NCI-H2029 (cell line): ENCODE measurements at regions not wholly inside any gene's neighbourhood (a gene's known extent, or its start where the extent isn't known, plus 50 kb on each side); places are given as distances from the start of the nearest gene placed in this dataset.
"Not testable (repeated sequence)": the region's sequence is repeated elsewhere in the genome, so short reads cannot be mapped to it uniquely, and the experiment has no call there.

ENCODE experiments used
- DNase-seq: peaks from one replicate; lab custom pipeline; 2025; lab: John Stamatoyannopoulos, UW

DNA sequence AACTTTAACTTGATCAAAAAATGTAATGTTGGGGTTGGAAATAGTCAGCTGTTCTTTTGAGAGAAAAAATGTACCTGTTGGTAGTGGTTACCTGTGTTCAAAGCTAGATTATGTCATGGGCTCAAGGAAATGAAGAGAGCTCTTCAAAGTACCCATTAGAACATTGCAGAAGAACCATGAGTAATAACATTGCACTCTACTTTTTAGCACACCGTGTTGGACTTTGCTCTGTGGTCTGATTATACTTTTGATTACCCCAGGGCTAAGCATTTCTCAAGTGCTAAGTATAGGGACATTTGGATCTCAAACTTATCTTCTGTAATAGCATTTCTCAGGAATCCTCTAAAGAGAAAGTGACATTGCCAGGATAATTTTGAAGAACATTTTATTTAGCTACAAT lies 1122.8 kb upstream of the CELF4 start:
- no peak for DNase-seq

GRCh38 chr18:38670486-38670885 lies 1104.9 kb upstream of the CELF4 start:
- DNase-seq, result no peak

DNA sequence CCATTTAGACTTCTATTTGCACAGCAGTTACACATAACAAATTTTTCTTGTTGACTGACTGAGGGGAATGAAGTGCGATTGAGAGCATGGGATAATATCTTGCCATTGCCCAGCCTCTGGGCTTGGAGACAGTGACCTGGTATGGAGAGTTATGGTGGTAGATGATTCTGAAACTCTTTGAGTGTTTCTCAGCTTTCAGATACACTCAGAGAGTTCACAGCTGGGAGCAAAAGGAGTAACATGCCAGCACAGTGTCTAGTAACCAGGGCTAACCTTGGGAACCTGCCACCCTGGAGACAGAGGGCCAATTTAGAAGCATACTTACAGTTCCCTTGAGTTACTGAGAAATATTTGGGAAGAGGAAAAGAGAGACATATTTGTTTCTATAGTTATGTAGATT lies 1099.3 kb upstream of the CELF4 start:
- DNase-seq, result no peak

- no peak for DNase-seq
Measured at GRCh38 chr18:38663682-38664081, 1098.1 kb upstream of the CELF4 start.

GRCh38 chr18:38663270-38663669 lies 1097.7 kb upstream of the CELF4 start:
- no peak for DNase-seq

DNA sequence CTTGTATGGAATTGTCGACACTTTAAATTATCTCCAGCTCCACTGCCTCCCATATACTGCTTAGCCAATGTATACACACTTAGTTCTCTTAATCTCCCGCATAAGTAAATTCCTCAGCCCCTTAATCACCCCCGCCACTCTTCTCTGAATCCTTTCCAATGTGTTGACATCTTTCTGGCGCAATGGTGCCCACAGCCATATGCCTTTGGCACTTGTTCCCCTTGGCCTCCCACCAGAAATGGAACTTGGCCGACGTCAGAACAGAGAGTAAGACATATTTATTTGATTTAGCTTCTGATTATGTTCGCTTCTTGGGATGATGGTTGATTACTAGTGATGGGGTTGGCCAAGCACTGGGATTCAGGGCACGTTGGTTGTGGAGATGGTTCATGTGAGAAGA lies 1089.3 kb upstream of the CELF4 start:
- DNase-seq, result no peak

DNA sequence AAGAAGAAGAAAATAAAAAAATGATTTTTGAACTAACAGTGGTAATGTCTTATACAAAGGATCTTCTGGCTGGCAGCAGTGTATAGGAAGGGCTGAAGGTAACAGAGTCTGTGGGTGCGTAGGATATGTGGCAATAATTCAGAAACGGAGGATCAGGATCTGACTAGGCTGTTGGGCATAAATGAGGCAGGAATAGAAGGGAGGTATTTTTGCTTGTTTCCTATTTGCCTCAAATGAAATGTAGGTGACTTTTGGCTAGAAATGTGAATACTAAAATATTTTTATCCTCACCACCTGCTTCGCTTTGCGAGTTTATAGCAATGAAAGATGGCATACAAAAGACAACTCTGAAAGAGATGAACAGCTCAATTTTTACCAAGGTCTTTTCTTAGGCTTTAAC lies 1086.1 kb upstream of the CELF4 start:
- no peak for DNase-seq

DNA sequence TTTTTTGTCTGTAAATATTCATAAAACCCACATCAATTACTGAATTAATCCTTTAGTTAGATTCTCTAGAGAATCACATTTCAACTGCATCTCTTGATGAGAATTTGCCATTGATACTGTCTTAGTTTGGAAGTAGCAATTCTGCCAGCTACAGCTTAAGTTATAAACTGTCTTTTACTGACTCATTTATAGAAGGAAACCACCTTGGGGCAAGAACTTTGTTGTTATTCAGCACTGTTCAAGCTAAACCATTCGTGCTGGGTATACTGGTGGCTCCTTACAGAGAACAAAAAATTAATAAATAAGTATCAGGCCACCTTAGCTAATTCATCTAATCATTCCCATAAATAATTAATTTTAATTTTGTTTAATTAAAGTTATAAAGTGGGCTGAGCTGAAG lies 1082.6 kb upstream of the CELF4 start:
- DNase-seq, result no peak

DNA sequence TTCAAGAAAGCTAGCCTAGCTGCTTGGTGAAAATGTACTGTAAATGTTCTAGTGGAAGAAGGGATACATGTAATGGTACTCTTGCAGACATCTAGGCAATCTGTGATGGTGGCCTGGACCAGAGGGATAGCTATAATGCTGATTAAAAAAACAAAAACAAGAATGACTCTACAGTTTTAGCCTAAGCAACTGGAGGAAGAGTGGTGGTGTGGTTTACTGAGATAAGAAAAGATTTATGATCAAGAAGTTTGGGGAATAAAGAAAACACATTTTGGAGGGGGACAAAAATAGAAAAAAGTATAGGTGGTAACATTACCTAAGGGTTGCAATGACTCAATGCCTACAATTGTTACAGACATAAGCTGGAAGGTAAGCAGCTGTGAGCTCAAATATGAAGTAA lies 1080.7 kb upstream of the CELF4 start:
- no peak for DNase-seq

DNA sequence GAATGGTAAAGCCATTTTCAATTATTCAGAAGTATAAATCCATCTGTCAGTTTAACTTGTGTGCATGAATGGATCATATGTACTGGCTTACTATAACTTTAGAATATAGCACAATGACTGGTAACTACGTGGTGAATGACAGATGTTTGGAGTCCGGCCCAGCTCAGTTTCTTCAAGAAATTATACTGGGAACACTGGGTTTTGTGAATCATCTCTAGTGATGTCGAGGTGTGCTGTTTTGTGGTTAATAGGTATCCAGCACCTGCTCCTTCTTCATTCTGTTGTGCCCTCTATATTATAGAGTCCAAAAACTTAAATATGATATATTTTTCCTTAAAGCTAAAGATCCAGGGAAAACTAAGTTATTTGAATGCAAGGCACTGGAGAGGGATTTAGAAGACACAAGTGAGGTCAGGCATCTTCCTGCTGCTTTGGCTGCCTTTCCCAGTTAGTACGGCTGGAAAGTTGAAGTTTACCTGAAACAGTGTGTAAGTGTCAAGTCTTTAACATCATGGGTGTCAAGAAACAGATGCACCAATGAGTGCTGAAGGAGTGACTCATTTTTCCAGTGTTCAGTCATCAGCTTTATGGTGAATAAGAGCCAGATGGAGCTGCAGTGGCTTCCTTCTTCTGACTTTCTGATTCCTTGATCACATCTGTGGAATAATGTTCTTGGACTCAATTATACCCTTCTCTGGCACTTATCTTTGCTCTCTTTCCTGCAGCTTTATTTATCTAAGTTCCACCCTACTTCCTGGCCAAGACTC lies 1079.5 kb upstream of the CELF4 start:
- DNase-seq, result no peak

GRCh38 chr18:38642711-38643110 lies 1077.1 kb upstream of the CELF4 start:
- no peak for DNase-seq

DNA sequence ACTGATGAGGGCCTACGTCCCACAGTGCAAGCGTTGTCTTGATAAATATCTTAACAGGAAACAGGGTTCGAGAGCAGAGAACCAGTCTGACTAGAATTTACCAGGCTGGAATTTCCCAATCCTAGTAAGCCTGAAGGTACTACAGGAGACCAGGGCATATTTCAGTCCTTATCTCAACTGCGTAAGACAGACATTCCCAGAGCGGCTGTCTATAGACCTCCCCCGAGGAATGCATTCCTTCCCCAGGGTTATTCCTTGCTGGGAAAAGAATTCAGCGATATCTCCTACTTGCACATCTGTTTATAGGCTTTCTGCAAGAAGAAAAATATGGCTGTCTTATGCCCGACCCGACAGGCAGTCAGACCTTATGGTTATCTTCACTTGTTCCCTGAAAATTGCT lies 1074.1 kb upstream of the CELF4 start:
- not testable (repeated sequence) for DNase-seq

DNA sequence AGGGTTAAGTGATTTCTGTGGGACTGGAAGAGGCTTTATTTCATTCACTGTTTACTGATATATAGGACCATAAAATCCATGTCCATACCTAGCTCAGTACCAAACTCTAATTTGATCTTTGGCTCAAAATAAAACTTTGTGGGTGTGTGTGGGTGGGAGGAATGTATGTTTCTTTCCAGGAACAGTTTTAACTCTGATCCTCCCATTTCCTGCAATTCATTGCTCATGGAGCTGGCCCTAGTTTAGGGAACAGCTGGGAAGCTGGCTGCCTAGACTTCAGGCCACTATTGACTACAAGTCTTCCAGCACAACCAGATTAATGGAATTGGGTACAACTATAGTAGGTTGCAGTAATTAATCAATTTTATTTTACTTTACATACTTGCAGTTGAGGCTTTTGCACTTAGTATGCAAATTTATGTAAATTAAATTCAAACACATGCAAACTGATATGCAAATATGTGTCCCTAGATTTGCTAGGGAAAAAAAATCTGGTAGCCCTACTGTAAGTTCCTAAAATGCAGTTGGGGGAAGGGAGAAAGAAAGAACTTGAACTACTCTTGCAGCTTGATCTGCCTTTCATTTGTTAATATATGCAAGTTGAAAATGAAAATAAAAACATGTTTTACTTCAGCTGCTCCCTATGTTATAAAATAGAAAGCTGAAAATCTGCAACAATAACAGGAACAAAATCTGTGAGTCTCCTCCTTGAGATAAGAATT lies 1070.3 kb upstream of the CELF4 start:
- no peak for DNase-seq

- DNase-seq, result no peak
Measured at GRCh38 chr18:38634117-38634516, 1068.5 kb upstream of the CELF4 start.

DNA sequence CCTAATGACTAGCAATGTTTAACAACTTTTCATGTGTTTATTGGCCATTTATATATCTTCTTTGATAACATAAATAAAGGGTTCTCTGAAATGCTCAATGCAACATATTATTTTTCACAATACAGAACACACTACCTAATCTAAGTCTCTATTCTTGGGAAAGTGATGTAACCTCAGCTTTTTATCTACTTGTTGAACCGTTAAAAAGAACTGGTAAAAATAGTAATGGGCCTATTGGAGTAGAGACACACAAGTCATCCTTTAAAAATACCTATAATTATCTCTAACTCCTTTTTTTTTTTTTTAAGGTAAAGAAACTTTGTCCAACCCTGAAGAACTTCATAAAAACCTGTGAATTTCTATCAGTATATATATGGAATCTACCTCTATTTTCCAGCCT lies 1067.7 kb upstream of the CELF4 start:
- no peak for DNase-seq

GRCh38 chr18:38619129-38619528 lies 1053.5 kb upstream of the CELF4 start:
- DNase-seq, result no peak

DNA sequence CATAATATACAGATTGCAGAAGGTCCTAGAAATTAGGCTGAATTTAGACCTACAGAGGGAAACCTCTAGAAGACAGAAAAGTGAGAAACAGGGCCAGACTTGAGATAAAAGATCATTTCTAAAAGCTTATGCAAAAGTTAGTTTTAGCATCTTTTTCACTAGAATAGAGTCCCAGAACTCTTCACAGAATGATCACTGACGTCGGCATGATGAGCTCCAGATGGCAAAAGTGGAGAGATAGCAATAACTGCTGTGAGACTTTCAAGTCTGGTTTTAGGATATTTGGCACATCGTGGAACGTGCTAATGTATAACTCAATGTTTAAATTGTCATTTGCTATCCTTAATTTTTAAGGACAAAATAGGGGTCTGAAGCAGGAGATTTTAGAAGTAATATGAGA lies 1050.7 kb upstream of the CELF4 start:
- no peak for DNase-seq

- DNase-seq, result no peak
Measured at GRCh38 chr18:38612904-38613303, 1047.3 kb upstream of the CELF4 start.

GRCh38 chr18:38611036-38611964 lies 1045.7 kb upstream of the CELF4 start:
- no peak for DNase-seq

- no peak for DNase-seq
Measured at GRCh38 chr18:38606841-38607240, 1041.2 kb upstream of the CELF4 start.

- no peak for DNase-seq
Measured at GRCh38 chr18:38602341-38602740, 1036.7 kb upstream of the CELF4 start.

- no peak for DNase-seq
Measured at GRCh38 chr18:38587571-38587970, 1022.0 kb upstream of the CELF4 start.

- DNase-seq, result no peak
Measured at GRCh38 chr18:38586327-38586726, 1020.7 kb upstream of the CELF4 start.
